ENCODE measurements at regions not wholly inside any gene's neighbourhood (a gene's known extent, or its start where the extent isn't known, plus 50 kb on each side); places are given as distances from the start of the nearest gene placed in this dataset.
"Not testable (repeated sequence)": the region's sequence is repeated elsewhere in the genome, so short reads cannot be mapped to it uniquely, and the experiment has no call there.

DNA sequence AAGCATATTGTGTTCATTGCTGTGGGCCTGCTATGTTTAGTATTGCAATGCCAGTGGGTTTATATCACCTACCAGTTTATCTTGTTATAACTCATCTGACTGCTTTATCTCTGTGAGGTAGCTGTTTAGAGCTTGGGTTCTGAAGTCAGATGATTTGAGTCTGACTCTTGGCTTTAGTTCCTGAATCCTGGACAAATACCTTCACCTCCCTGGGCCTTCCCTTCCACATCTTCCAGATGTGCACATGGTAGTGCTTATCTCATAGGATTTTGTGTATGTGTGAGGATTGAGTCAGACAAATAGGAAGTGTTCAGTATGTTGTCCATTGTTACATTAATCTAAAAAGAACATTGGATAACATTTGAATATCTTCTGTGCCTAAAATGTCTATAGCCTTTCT is 63.5 kb upstream of the ANKRD10 start:
- intact Hi-C loops (cut with DNase I) = no loop called here
- TF ChIP-seq POLR2A (IDR thresholded peaks at IDR 0.05; ENCODE audit: low read depth) (no peak), POLR2AphosphoS5 (IDR thresholded peaks at IDR 0.05) (no peak), EP300 (IDR thresholded peaks at IDR 0.05) (no peak)
- TF ChIP-seq, protein P1, sequence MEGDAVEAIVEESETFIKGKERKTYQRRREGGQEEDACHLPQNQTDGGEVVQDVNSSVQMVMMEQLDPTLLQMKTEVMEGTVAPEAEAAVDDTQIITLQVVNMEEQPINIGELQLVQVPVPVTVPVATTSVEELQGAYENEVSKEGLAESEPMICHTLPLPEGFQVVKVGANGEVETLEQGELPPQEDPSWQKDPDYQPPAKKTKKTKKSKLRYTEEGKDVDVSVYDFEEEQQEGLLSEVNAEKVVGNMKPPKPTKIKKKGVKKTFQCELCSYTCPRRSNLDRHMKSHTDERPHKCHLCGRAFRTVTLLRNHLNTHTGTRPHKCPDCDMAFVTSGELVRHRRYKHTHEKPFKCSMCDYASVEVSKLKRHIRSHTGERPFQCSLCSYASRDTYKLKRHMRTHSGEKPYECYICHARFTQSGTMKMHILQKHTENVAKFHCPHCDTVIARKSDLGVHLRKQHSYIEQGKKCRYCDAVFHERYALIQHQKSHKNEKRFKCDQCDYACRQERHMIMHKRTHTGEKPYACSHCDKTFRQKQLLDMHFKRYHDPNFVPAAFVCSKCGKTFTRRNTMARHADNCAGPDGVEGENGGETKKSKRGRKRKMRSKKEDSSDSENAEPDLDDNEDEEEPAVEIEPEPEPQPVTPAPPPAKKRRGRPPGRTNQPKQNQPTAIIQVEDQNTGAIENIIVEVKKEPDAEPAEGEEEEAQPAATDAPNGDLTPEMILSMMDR (IDR thresholded peaks at IDR 0.05) = no peak
- no peak for DNase-seq (ENCODE audit: extremely low spot score)
- H3K4me1 ChIP-seq = no peaks in the 10 kb centered on the region
- no peak overlapping the region for H3K4me3 ChIP-seq
- H3K27ac ChIP-seq (replicated peaks in 1 of 4) = no peak overlapping the region
- no peaks in the 10 kb centered on the region for H3K9me3 ChIP-seq
- H3K36me3 ChIP-seq = no peaks in the 10 kb centered on the region
- H3K27me3 ChIP-seq = no peaks in the 10 kb centered on the region

GRCh38 chr13:110976785-110977184 is 61.9 kb upstream of the ANKRD10 start:
- no peak for DNase-seq (ENCODE audit: extremely low spot score)
- TF ChIP-seq, protein P1 (IDR thresholded peaks at IDR 0.05) = no peak
- no peaks in the 10 kb centered on the region for H3K4me1 ChIP-seq
- H3K9me3 ChIP-seq = peaks cover 0 to 10% (median 0%) of the 10 kb centered on the region in 4 donors
- no peaks in the 10 kb centered on the region for H3K27me3 ChIP-seq
- H3K27ac ChIP-seq (replicated peaks in 1 of 4) = no peak overlapping the region
- intact Hi-C loops (cut with DNase I) = no loop called here
- H3K36me3 ChIP-seq = no peaks in the 10 kb centered on the region
- no peak overlapping the region for H3K4me3 ChIP-seq

DNA sequence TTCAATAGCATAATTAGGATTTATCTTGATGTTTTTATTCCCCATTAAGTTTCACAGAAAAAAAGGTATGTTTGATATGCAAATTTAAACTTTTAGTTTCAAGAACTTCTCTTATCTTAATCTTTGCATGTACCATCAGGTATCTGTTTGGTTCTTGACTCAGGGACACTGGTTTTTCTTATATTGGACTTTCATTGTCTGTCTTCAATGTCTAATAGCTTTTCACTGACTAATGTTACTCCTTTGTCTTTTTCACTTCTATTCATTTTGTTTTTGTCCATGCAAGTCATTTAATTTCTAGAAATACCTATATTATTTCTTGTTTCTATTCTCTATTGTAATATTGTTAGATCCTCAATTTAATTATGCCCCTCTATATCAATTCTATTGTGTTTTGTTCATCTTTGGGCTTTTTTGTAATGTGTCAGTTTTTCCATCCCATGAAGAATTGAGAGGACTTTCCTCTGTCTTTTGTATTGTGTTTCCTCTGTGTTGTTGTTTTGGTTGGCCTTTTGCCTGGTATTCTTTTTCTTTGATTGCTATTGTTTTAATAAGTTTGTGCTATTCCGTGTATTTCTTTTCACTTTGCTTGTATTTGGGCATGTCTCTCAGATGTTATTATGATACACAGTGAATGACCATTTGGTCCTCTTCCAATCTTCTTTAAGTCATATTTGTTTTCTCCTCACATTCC is 58.3 kb upstream of the ANKRD10 start:
- no peaks in the 10 kb centered on the region for H3K36me3 ChIP-seq
- 54% methylated on average over 1 of the region's 1 CpG for WGBS
- intact Hi-C loops (cut with DNase I) = no loop called here

GRCh38 chr13:110971486-110971885 is 56.6 kb upstream of the ANKRD10 start:
- intact Hi-C loops (cut with DNase I) = no loop called here
- TF ChIP-seq, protein P1 (IDR thresholded peaks at IDR 0.05) = no peak
- TF ChIP-seq POLR2A (IDR thresholded peaks at IDR 0.05; ENCODE audit: low read depth) (no peak), POLR2AphosphoS5 (IDR thresholded peaks at IDR 0.05) (no peak)
- no peaks in the 10 kb centered on the region for H3K27me3 ChIP-seq
- no peaks in the 10 kb centered on the region for H3K4me1 ChIP-seq
- 77% methylated on average over 1 of the region's 1 CpG for WGBS
- no peak overlapping the region for H3K27ac ChIP-seq (replicated peaks in 1 of 4)
- H3K9me3 ChIP-seq = peaks cover 0 to 10% (median 0%) of the 10 kb centered on the region in 4 donors
- H3K36me3 ChIP-seq = no peaks in the 10 kb centered on the region
- H3K4me3 ChIP-seq = no peak overlapping the region
- DNase-seq (ENCODE audit: extremely low spot score) = no peak

More for the DNA sequence above, 58.3 kb upstream of the ANKRD10 start:
- H3K4me3 ChIP-seq = no peak overlapping the region
- DNase-seq (ENCODE audit: extremely low spot score) = no peak
- no peak overlapping the region for H3K27ac ChIP-seq (replicated peaks in 1 of 4)
- no peaks in the 10 kb centered on the region for H3K27me3 ChIP-seq
- TF ChIP-seq EP300 (IDR thresholded peaks at IDR 0.05) (no peak), POLR2AphosphoS5 (IDR thresholded peaks at IDR 0.05) (no peak), POLR2A (IDR thresholded peaks at IDR 0.05; ENCODE audit: low read depth) (no peak)
- TF ChIP-seq, protein P1 (IDR thresholded peaks at IDR 0.05) = no peak
- no peaks in the 10 kb centered on the region for H3K4me1 ChIP-seq
- peaks cover 0 to 10% (median 0%) of the 10 kb centered on the region in 4 donors for H3K9me3 ChIP-seq

DNA sequence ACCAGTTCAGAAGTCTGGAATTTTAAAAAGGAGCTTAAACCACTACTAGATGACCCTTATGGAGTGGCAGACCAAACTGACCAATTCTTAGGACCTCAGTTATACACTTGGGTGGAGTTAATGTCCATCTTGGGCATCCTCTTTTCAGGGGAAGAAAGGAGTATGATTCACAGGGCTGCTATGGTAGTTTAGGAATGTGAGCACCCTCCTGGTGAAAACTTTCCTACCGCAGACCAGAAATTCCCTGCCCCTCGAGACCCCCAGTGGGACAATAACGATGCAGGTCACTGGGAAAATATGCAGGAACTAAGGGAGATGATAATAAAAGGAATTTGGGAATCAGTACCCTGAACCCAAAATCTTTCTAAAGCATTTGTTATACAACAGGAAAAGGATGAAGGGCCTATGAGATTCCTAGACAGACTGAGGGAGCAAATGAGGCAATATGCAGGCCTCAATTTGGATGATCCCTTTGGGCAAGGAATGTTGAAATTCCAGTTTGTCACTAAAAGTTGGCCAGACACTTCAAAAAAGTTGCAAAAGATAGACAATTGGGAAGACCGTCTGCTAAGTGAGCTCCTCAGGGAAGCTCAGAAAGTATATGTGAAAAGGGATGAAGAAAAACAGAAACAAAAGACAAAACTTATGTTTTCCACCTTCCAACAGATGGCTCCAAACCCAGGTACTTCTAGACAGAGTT is 52.4 kb upstream of the ANKRD10 start:
- H3K36me3 ChIP-seq, H3K27me3 ChIP-seq: not testable (repeated sequence)

More for the DNA sequence above, 52.4 kb upstream of the ANKRD10 start:
- H3K4me3 ChIP-seq; intact Hi-C loops (cut with DNase I); H3K27ac ChIP-seq (replicated peaks in 1 of 4); H3K4me1 ChIP-seq: not testable (repeated sequence)
- peak; percentile 26 for DNase-seq (ENCODE audit: extremely low spot score)
- WGBS = 82% methylated on average over 4 of the region's 4 CpGs
- H3K9me3 ChIP-seq = peaks cover 0 to 18% (median 14%) of the 10 kb centered on the region in 4 donors
